K562 (cell line): ENCODE measurements at regions not wholly inside any gene's neighbourhood (a gene's known extent, or its start where the extent isn't known, plus 50 kb on each side); places are given as distances from the start of the nearest gene placed in this dataset.

Experiments used
- ATAC-seq: fragments of 200-7000 bp; cut with Tn5 transposase; 3 replicates; pipeline ENCODE4 v1.9.1; 2020; ENCODE audit warnings: moderate library complexity
- BruUV-seq: library from RNA; stranded (reverse); fragments of 400-500 nt; replicated peaks from 2 replicates; lab custom pipeline; 2021; lab: Mats Ljungman, UMichigan
- CTCF ChIA-PET: fragments of 300-600 bp; formaldehyde crosslinking; extraction: SDS; loops from one replicate; lab custom pipeline; 2021; ENCODE audit warnings: low intra/inter-chr PET ratio; lab: Yijun Ruan, JAX
- POLR2A ChIA-PET: fragments of 300-600, 350-650 bp; sonication (Branson Sonifier 250); formaldehyde crosslinking; extraction: SDS; loops from one replicate; lab custom pipeline; 2021; ENCODE audit warnings: antibody characterized with exemption, inconsistent platforms; lab: Yijun Ruan, JAX
- DNase-seq, 4 experiments: peaks; one replicate each; pipeline versions ENCODE4 v3.0.0 to v3.0.0-alpha.2; 2011 to 2018; ENCODE audit warnings: low spot score in 3 of 4, mixed read lengths in 3 of 4; ENCODE audit errors: extremely low read depth in 1 of 4
- FAIRE-seq: peaks from 2 replicates; lab custom pipeline; 2011; peaks lifted over from hg19 to GRCh38; lab: Jason Lieb, UNC
- H2AFZ ChIP-seq: 2 replicates; pipeline ENCODE4 v1.6.0; 2011; ENCODE audit warnings: low read depth, low read length, control low read depth, inconsistent platforms
- H3K27ac ChIP-seq: fragments of 200-600 bp; 3 replicates; pipeline ENCODE4 v1.8.0; 2011; ENCODE audit warnings: low read depth, mild to moderate bottlenecking, control low read depth, inconsistent platforms, low read length, moderate library complexity, mixed read lengths; ENCODE audit errors: extremely low read depth
- H3K27me3 ChIP-seq, 2 experiments: fragments of 300-600 bp in 1 of 2; 2 replicates in 1 of 2; 3 replicates in 1 of 2; pipeline versions ENCODE4 v1.6.0 to v1.8.0; 2011; ENCODE audit warnings: inconsistent platforms in 2 of 2, low read length in 2 of 2, mild to moderate bottlenecking in 1 of 2, mixed read lengths in 1 of 2, moderate library complexity in 1 of 2; ENCODE audit not compliant: control insufficient read depth in 2 of 2, insufficient read depth in 2 of 2
- H3K36me3 ChIP-seq: fragments of 300-600 bp; 3 replicates; pipeline ENCODE4 v1.8.0; 2011; ENCODE audit warnings: mild to moderate bottlenecking, low read length, inconsistent platforms; ENCODE audit not compliant: control insufficient read depth, insufficient read depth
- H3K4me1 ChIP-seq, 2 experiments: fragments of 200-600 bp in 1 of 2; replicated peaks in 1 of 2; 2 replicates in 1 of 2; 3 replicates in 1 of 2; pipeline versions ENCODE4 v1.5.1 to v1.8.0; 2011; ENCODE audit warnings: inconsistent platforms in 2 of 2, low read length in 2 of 2, mild to moderate bottlenecking in 1 of 2, mixed read lengths in 1 of 2, moderate library complexity in 1 of 2; ENCODE audit not compliant: control insufficient read depth in 2 of 2, insufficient read depth in 2 of 2
- H3K4me2 ChIP-seq: 2 replicates; pipeline ENCODE4 v1.6.1; 2011; ENCODE audit warnings: low read length, control low read depth, inconsistent platforms, mixed read lengths; ENCODE audit not compliant: insufficient read depth
- H3K4me3 ChIP-seq: fragments of 200-600 bp; sonication (generic), shearing (Covaris generic); 2 replicates; pipeline ENCODE4 v1.5.1; 2016; ENCODE audit warnings: control low read depth, inconsistent platforms
- H3K79me2 ChIP-seq: fragments of 200-600 bp; 3 replicates; pipeline ENCODE4 v1.8.0; 2011; ENCODE audit warnings: low read length, inconsistent platforms; ENCODE audit not compliant: control insufficient read depth, insufficient read depth
- H3K9ac ChIP-seq, 2 experiments: 2 replicates each; pipeline versions ENCODE4 v1.6.0 to v1.6.1; 2011; ENCODE audit warnings: low read depth in 2 of 2, low read length in 2 of 2, control low read depth in 1 of 2, inconsistent platforms in 1 of 2, mild to moderate bottlenecking in 1 of 2, mixed read lengths in 1 of 2; ENCODE audit not compliant: insufficient read depth in 1 of 2
- H3K9me1 ChIP-seq: one replicate; pipeline ENCODE4 v1.6.0; 2011; ENCODE audit warnings: inconsistent platforms, mild to moderate bottlenecking, low read length, moderate library complexity; ENCODE audit not compliant: control insufficient read depth, insufficient read depth
- H3K9me3 ChIP-seq: replicated peaks from 2 replicates; pipeline ENCODE4 v1.5.1; 2011; ENCODE audit warnings: low read depth, low read length, inconsistent platforms; ENCODE audit not compliant: control insufficient read depth, insufficient read depth
- H4K20me1 ChIP-seq: replicated peaks from 2 replicates; pipeline ENCODE4 v1.6.1; 2011; ENCODE audit warnings: low read length, inconsistent platforms, mixed read lengths; ENCODE audit not compliant: control insufficient read depth, insufficient read depth
- CEBPG ChIP-seq, 3 experiments: fragments of 200-800 bp in 1 of 3; sonication (Bioruptor generic) in 1 of 3; sonication (generic) in 1 of 3; formaldehyde crosslinking in 1 of 3; IDR thresholded peaks in 2 of 3; conservative IDR thresholded peaks in 1 of 3; 2 replicates each; pipeline versions ENCODE4 v1.6.1 to v1.8.0; 2016 to 2022; ENCODE audit warnings: missing compliant biosample characterization in 2 of 3, missing genetic modification characterization in 2 of 3, mild to moderate bottlenecking in 1 of 3, missing genetic modification reagents in 1 of 3
- ELF1 ChIP-seq: fragments of 200-800 bp; sonication (Bioruptor generic); IDR thresholded peaks from 2 replicates; pipeline ENCODE4 v1.6.1; 2016; ENCODE audit warnings: missing genetic modification characterization, missing compliant biosample characterization
- EP300 ChIP-seq: IDR thresholded peaks from 2 replicates; pipeline ENCODE4 v1.6.1; 2012; ENCODE audit warnings: low read length, improper control_type of control experiment
- GABPB2 ChIP-seq: fragments of 250-450 bp; sonication (Bioruptor Pico); conservative IDR thresholded peaks from 2 replicates; pipeline ENCODE4 v1.5.1; 2021; ENCODE audit warnings: mild to moderate bottlenecking
- MBD2 ChIP-seq: sonication (generic); IDR thresholded peaks from 2 replicates; pipeline ENCODE4 v1.6.1; 2016; ENCODE audit warnings: low read depth, borderline replicate concordance
- NCOR1 ChIP-seq: fragments of 450-650 bp; IDR thresholded peaks from 2 replicates; pipeline ENCODE4 v1.6.1; 2016; ENCODE audit warnings: mild to moderate bottlenecking, moderate library complexity
- SIRT6 ChIP-seq: IDR thresholded peaks from one replicate; pipeline ENCODE4 v1.6.1; 2012; ENCODE audit warnings: low read depth, mild to moderate bottlenecking, control low read depth, inconsistent platforms, low read length, moderate library complexity
- SMARCE1 ChIP-seq: fragments of 450-650 bp; IDR thresholded peaks from 2 replicates; pipeline ENCODE4 v1.7.1; 2016; ENCODE audit warnings: mild to moderate bottlenecking
- SOX6 ChIP-seq: fragments of 450-650 bp; IDR thresholded peaks from 2 replicates; pipeline ENCODE4 v1.6.1; 2014; ENCODE audit warnings: mild to moderate bottlenecking
- ZBTB17 ChIP-seq: fragments of 450-650 bp; formaldehyde crosslinking; IDR thresholded peaks from 2 replicates; pipeline ENCODE4 v1.4.0; 2020; ENCODE audit warnings: mild to moderate bottlenecking
- ZNF316 ChIP-seq: fragments of 450-650 bp; IDR thresholded peaks from 2 replicates; pipeline ENCODE4 v1.6.1; 2016
- ZNF695 ChIP-seq: fragments of 450-650 bp; formaldehyde crosslinking; IDR thresholded peaks from 2 replicates; pipeline ENCODE4 v1.4.0; 2020; ENCODE audit warnings: mild to moderate bottlenecking, moderate library complexity
- WGBS: fragments of 100-300 bp; shearing (Covaris generic); methylation state at CpG from one replicate; pipeline ENCODE4 v1.1.6; 2016; ENCODE audit warnings: low coverage, mixed read lengths; ENCODE audit not compliant: insufficient coverage; ENCODE audit errors: missing lambda C conversion rate; 5-methylcytosine and 5-hydroxymethylcytosine counted together
- in situ Hi-C: fragments of 300-500 bp; cut with MboI; formaldehyde crosslinking; loops from 4 replicates; pipeline ENCODE4 v1.15.0; 2018; ENCODE audit warnings: inconsistent platforms, mixed read lengths
- intact Hi-C: fragments of 100-400 bp; cut with micrococcal nuclease; formaldehyde crosslinking; loops from 2 replicates; pipeline ENCODE4 v1.14.2; 2022
- TF ChIP-seq, protein P1 (sequence below): fragments of 450-650 bp; IDR thresholded peaks from one replicate; pipeline ENCODE4 v1.6.1; 2018; ENCODE audit warnings: mild to moderate bottlenecking, moderate library complexity; ENCODE audit not compliant: partially characterized antibody
- TF ChIP-seq, protein P2 (sequence below): sonication (generic); formaldehyde crosslinking; IDR thresholded peaks from 2 replicates; pipeline ENCODE4 v1.8.1; 2023; ENCODE audit warnings: mild to moderate bottlenecking, missing genetic modification reagents
- TF ChIP-seq, protein P3 (sequence below): sonication (generic); formaldehyde crosslinking; IDR thresholded peaks from 2 replicates; pipeline ENCODE4 v1.5.0; 2020; ENCODE audit warnings: missing genetic modification reagents
- TF ChIP-seq, protein P4 (sequence below): IDR thresholded peaks from 2 replicates; pipeline ENCODE4 v1.6.1; 2011; ENCODE audit warnings: borderline replicate concordance, low read depth, mild to moderate bottlenecking, moderate library complexity, low read length; ENCODE audit not compliant: insufficient read depth, poor library complexity, severe bottlenecking

DNA sequence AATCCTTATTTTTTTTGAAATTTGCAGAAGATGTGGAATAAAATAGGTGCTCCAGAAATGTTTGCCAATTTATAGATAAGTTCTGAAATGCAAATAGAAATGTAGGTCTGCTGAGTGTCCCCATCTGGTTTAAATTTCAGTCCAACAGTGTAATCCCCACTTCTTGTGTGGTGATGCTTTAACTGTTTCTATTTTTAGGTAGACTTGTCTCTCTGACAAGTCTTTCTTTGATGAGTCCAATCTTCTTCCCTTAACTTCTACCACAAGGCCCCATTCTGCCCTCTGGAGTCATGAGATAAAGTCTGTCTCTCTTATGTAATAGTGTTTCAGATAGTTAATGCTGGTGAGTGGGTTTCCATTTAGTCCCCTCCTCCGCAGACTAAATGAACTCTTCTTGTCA, 390.4 kb downstream of the RFC3 start (continued):
- TF ChIP-seq, protein P1, sequence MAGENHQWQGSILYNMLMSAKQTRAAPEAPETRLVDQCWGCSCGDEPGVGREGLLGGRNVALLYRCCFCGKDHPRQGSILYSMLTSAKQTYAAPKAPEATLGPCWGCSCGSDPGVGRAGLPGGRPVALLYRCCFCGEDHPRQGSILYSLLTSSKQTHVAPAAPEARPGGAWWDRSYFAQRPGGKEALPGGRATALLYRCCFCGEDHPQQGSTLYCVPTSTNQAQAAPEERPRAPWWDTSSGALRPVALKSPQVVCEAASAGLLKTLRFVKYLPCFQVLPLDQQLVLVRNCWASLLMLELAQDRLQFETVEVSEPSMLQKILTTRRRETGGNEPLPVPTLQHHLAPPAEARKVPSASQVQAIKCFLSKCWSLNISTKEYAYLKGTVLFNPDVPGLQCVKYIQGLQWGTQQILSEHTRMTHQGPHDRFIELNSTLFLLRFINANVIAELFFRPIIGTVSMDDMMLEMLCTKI = no peak
- TF ChIP-seq, protein P2, sequence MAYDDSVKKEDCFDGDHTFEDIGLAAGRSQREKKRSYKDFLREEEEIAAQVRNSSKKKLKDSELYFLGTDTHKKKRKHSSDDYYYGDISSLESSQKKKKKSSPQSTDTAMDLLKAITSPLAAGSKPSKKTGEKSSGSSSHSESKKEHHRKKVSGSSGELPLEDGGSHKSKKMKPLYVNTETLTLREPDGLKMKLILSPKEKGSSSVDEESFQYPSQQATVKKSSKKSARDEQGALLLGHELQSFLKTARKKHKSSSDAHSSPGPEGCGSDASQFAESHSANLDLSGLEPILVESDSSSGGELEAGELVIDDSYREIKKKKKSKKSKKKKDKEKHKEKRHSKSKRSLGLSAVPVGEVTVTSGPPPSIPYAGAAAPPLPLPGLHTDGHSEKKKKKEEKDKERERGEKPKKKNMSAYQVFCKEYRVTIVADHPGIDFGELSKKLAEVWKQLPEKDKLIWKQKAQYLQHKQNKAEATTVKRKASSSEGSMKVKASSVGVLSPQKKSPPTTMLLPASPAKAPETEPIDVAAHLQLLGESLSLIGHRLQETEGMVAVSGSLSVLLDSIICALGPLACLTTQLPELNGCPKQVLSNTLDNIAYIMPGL = no peak
- TF ChIP-seq ZNF316 = no peak

DNA sequence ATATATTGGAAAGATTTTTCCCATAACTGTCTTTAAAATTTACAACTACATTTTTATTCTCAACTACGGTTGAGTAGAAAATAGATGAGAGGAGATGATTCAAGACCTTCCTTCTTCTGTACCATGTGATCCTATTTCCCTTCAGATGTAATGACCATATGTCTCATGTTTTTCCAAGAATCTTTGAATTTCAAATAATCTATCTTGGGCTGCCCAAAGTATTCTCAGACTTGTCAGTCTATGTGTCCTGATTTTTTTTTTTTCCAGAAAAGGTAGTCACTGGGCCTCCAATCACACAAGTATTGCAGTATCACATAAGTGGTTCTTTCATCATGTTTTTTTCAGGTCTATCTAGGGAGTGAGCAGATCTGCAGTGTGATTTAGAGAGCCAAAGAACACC, 392.4 kb downstream of the RFC3 start:
- intact Hi-C loops = no loop called here
- CTCF ChIA-PET = no interaction called here
- Histone ChIP-seq H3K9ac (no peak overlapping the region), H3K27me3 (no peaks in the 10 kb centered on the region), H3K79me2 (no peaks in the 10 kb centered on the region), H3K4me3 (no peak overlapping the region), H3K4me2 (no peak overlapping the region), H3K27ac (no peak overlapping the region), H3K4me1 (no peaks in the 10 kb centered on the region), H2AFZ (no peak overlapping the region), H3K9me3 (no peaks in the 10 kb centered on the region), H3K36me3 (no peaks in the 10 kb centered on the region), H3K9me1 (no peaks in the 10 kb centered on the region), H4K20me1 (no peaks in the 10 kb centered on the region)
- DNase-seq (no peak), ATAC-seq (no peak), FAIRE-seq (no peak)
- in situ Hi-C loops = no loop called here
- 0% methylated on average over 1 of the region's 1 CpG for WGBS
- POLR2A ChIA-PET = no interaction called here
- BruUV-seq = no TSS peak
- no peak for TF ChIP-seq MBD2
- no peak for TF ChIP-seq NCOR1
- TF ChIP-seq CEBPG (CRISPR knock-in tag; IDR thresholded peaks at IDR 0.05) = no peak
- no peak for TF ChIP-seq CEBPG (tag; conservative IDR thresholded peaks at IDR 0.05 in 1 of 2, IDR thresholded peaks at IDR 0.05 in 1 of 2)
- no peak for TF ChIP-seq ZBTB17 (CRISPR knock-in tag)
- TF ChIP-seq ELF1 = no peak
- no peak for TF ChIP-seq SIRT6
- TF ChIP-seq, protein P3, sequence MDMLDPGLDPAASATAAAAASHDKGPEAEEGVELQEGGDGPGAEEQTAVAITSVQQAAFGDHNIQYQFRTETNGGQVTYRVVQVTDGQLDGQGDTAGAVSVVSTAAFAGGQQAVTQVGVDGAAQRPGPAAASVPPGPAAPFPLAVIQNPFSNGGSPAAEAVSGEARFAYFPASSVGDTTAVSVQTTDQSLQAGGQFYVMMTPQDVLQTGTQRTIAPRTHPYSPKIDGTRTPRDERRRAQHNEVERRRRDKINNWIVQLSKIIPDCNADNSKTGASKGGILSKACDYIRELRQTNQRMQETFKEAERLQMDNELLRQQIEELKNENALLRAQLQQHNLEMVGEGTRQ (CRISPR knock-in tag) = no peak
- TF ChIP-seq GABPB2 (CRISPR knock-in tag) = no peak
- TF ChIP-seq ZNF695 (CRISPR knock-in tag) = no peak
- TF ChIP-seq, protein P4, sequence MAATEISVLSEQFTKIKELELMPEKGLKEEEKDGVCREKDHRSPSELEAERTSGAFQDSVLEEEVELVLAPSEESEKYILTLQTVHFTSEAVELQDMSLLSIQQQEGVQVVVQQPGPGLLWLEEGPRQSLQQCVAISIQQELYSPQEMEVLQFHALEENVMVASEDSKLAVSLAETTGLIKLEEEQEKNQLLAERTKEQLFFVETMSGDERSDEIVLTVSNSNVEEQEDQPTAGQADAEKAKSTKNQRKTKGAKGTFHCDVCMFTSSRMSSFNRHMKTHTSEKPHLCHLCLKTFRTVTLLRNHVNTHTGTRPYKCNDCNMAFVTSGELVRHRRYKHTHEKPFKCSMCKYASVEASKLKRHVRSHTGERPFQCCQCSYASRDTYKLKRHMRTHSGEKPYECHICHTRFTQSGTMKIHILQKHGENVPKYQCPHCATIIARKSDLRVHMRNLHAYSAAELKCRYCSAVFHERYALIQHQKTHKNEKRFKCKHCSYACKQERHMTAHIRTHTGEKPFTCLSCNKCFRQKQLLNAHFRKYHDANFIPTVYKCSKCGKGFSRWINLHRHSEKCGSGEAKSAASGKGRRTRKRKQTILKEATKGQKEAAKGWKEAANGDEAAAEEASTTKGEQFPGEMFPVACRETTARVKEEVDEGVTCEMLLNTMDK = no peak
- no peak for TF ChIP-seq EP300
- TF ChIP-seq SMARCE1 = no peak
- no peak for TF ChIP-seq SOX6
